ENCODE measurements at regions not wholly inside any gene's neighbourhood (a gene's known extent, or its start where the extent isn't known, plus 50 kb on each side); places are given as distances from the start of the nearest gene placed in this dataset.

GRCh38 chr1:29973406-29973805 lies 737.1 kb downstream of the PTPRU start:
- DNase-seq, result no peak

GRCh38 chr1:29972421-29973053 lies 736.2 kb downstream of the PTPRU start:
- no peak for DNase-seq

GRCh38 chr1:29971703-29972102 lies 735.4 kb downstream of the PTPRU start:
- DNase-seq, result no peak

GRCh38 chr1:29970747-29971325 lies 734.5 kb downstream of the PTPRU start:
- DNase-seq, result no peak

GRCh38 chr1:29969576-29969975 lies 733.3 kb downstream of the PTPRU start:
- no peak for DNase-seq

- DNase-seq, result peak; percentile 16
Observed at GRCh38 chr1:29967261-29967660, 730.9 kb downstream of the PTPRU start.

- DNase-seq, result no peak
Observed at GRCh38 chr1:29966526-29967045, 730.3 kb downstream of the PTPRU start.

GRCh38 chr1:29964718-29965533 lies 728.6 kb downstream of the PTPRU start:
- DNase-seq, result no peak

- DNase-seq, result no peak
Observed at GRCh38 chr1:29963946-29964345, 727.6 kb downstream of the PTPRU start.

- DNase-seq, result no peak
Observed at GRCh38 chr1:29962831-29963247, 726.5 kb downstream of the PTPRU start.

GRCh38 chr1:29962336-29962735 lies 726.0 kb downstream of the PTPRU start:
- DNase-seq, result no peak

- DNase-seq, result no peak
Observed at GRCh38 chr1:29961293-29962059, 725.2 kb downstream of the PTPRU start.

- no peak for DNase-seq
Observed at GRCh38 chr1:29960876-29961275, 724.6 kb downstream of the PTPRU start.

GRCh38 chr1:29960156-29960755 lies 723.9 kb downstream of the PTPRU start:
- no peak for DNase-seq

GRCh38 chr1:29959356-29959755 lies 723.0 kb downstream of the PTPRU start:
- DNase-seq, result no peak

GRCh38 chr1:29958271-29958670 lies 721.9 kb downstream of the PTPRU start:
- no peak for DNase-seq

GRCh38 chr1:29956349-29957030 lies 720.2 kb downstream of the PTPRU start:
- DNase-seq, result no peak

GRCh38 chr1:29954591-29954990 lies 718.3 kb downstream of the PTPRU start:
- no peak for DNase-seq

- no peak for DNase-seq
Observed at GRCh38 chr1:29953961-29954360, 717.6 kb downstream of the PTPRU start.

- no peak for DNase-seq
Observed at GRCh38 chr1:29949676-29950075, 713.4 kb downstream of the PTPRU start.

GRCh38 chr1:29948581-29948980 lies 712.3 kb downstream of the PTPRU start:
- DNase-seq, result no peak

GRCh38 chr1:29946057-29946456 lies 709.7 kb downstream of the PTPRU start:
- no peak for DNase-seq
